HCT116 (cell line): ENCODE measurements at regions not wholly inside any gene's neighbourhood (a gene's known extent, or its start where the extent isn't known, plus 50 kb on each side); places are given as distances from the start of the nearest gene placed in this dataset.

Experiments used
- ATAC-seq: fragments of 200-7000 bp; cut with Tn5 transposase; 2 replicates; pipeline ENCODE4 v1.9.1; 2020; ENCODE audit warnings: mild to moderate bottlenecking, moderate library complexity
- BruUV-seq: library from RNA; stranded (reverse); fragments of 400-500 nt; replicated peaks from 2 replicates; lab custom pipeline; 2021; lab: Mats Ljungman, UMichigan
- CTCF ChIA-PET: fragments of 300-600 bp; sonication (Branson Sonifier 250); formaldehyde crosslinking; loops from one replicate; lab custom pipeline; 2021; ENCODE audit warnings: antibody characterized with exemption; lab: Charles Lee
- POLR2A ChIA-PET: fragments of 300-600, 350-600 bp; sonication (Branson Sonifier 250); formaldehyde crosslinking; loops from one replicate; lab custom pipeline; 2021; ENCODE audit warnings: antibody characterized with exemption; lab: Charles Lee
- RAD21 ChIA-PET, 2 experiments: fragments of 300-600 bp; sonication (Branson Sonifier 250); formaldehyde crosslinking; loops; one replicate each; lab custom pipeline; 2023; ENCODE audit warnings: low total read pairs in 2 of 2; ENCODE audit not compliant: uncharacterized antibody in 2 of 2, unreplicated experiment in 2 of 2, low non-redundant PET in 1 of 2; lab: Charles Lee
- DNase-seq: peaks from one replicate; pipeline ENCODE4 v3.0.0-alpha.2; 2010; ENCODE audit warnings: low read depth, low spot score
- H2AFZ ChIP-seq: fragments of 200-600 bp; shearing (Covaris generic), sonication (generic); 2 replicates; pipeline ENCODE4 v1.6.1; 2017; ENCODE audit warnings: low read depth, mixed run types, mixed read lengths, antibody characterized with exemption, low read length; ENCODE audit not compliant: poor library complexity, severe bottlenecking
- H3K27ac ChIP-seq: 2 replicates; pipeline ENCODE4 v1.5.1; 2012; ENCODE audit warnings: low read depth, low read length
- H3K27me3 ChIP-seq: fragments of 200-600 bp; sonication (generic); 2 replicates; pipeline ENCODE4 v1.6.1; 2016; ENCODE audit warnings: mixed run types, low read length, mixed read lengths; ENCODE audit not compliant: insufficient read depth
- H3K36me3 ChIP-seq, 2 experiments: fragments of 200-500 bp in 1 of 2; fragments of 200-600 bp in 1 of 2; sonication (Bioruptor generic) in 1 of 2; sonication (generic) in 1 of 2; 2 replicates each; pipeline versions ENCODE4 v1.5.1 to v1.6.1; 2014 to 2016; ENCODE audit warnings: low read length in 2 of 2, inconsistent platforms in 1 of 2, mixed read lengths in 1 of 2, mixed run types in 1 of 2; ENCODE audit not compliant: insufficient read depth in 2 of 2, control insufficient read depth in 1 of 2
- H3K4me1 ChIP-seq, 2 experiments: fragments of 200-600 bp in 1 of 2; sonication (generic) in 1 of 2; 2 replicates each; pipeline versions ENCODE4 v1.5.1 to v1.6.1; 2012 to 2017; ENCODE audit warnings: low read length in 2 of 2, inconsistent platforms in 1 of 2, mild to moderate bottlenecking in 1 of 2, mixed read lengths in 1 of 2, mixed run types in 1 of 2, moderate library complexity in 1 of 2; ENCODE audit not compliant: insufficient read depth in 2 of 2, control insufficient read depth in 1 of 2
- H3K4me2 ChIP-seq: fragments of 200-600 bp; sonication (generic); 2 replicates; pipeline ENCODE4 v1.6.1; 2017; ENCODE audit warnings: mixed run types, low read length, mixed read lengths
- H3K4me3 ChIP-seq, 2 experiments: fragments of 200-600 bp in 1 of 2; sonication (generic) in 1 of 2; replicated peaks in 1 of 2; 2 replicates each; pipeline ENCODE4 v1.5.1; 2011 to 2016; ENCODE audit warnings: low read length in 2 of 2, control low read depth in 1 of 2, low read depth in 1 of 2, mild to moderate bottlenecking in 1 of 2, mixed read lengths in 1 of 2, mixed run types in 1 of 2
- H3K79me2 ChIP-seq: fragments of 200-600 bp; sonication (generic); 2 replicates; pipeline ENCODE4 v1.6.1; 2017; ENCODE audit warnings: mild to moderate bottlenecking, mixed run types, low read length, moderate library complexity, mixed read lengths; ENCODE audit not compliant: insufficient read depth
- H3K9ac ChIP-seq: fragments of 200-600 bp; sonication (generic); 2 replicates; pipeline ENCODE4 v1.6.1; 2016; ENCODE audit warnings: low read length, mixed read lengths
- H3K9me2 ChIP-seq: fragments of 200-600 bp; sonication (generic), shearing (Covaris generic); 2 replicates; pipeline ENCODE4 v1.6.1; 2017; ENCODE audit warnings: mixed run types, mild to moderate bottlenecking, moderate library complexity; ENCODE audit not compliant: insufficient read depth
- H3K9me3 ChIP-seq, 2 experiments: fragments of 200-500 bp in 1 of 2; fragments of 200-600 bp in 1 of 2; sonication (Bioruptor generic) in 1 of 2; sonication (generic) in 1 of 2; 2 replicates each; pipeline ENCODE4 v1.6.1; 2014 to 2017; ENCODE audit warnings: low read length in 2 of 2, mixed read lengths in 2 of 2, inconsistent platforms in 1 of 2, low read depth in 1 of 2, mild to moderate bottlenecking in 1 of 2, mixed run types in 1 of 2, moderate library complexity in 1 of 2; ENCODE audit not compliant: control insufficient read depth in 1 of 2, insufficient read depth in 1 of 2
- H4K20me1 ChIP-seq: fragments of 200-600 bp; sonication (generic), shearing (Covaris generic); 2 replicates; pipeline ENCODE4 v1.6.1; 2017; ENCODE audit warnings: mixed run types, mild to moderate bottlenecking, moderate library complexity; ENCODE audit not compliant: insufficient read depth
- EZH2phosphoT487 ChIP-seq: fragments of 200-600 bp; IDR thresholded peaks from 2 replicates; pipeline ENCODE4 v1.6.1; 2018; ENCODE audit warnings: antibody characterized with exemption, borderline replicate concordance
- FOSL1 ChIP-seq: IDR thresholded peaks from 2 replicates; pipeline ENCODE4 v1.6.1; 2012; ENCODE audit warnings: low read depth
- JUND ChIP-seq: IDR thresholded peaks from 2 replicates; pipeline ENCODE4 v1.6.1; 2012
- MAX ChIP-seq: IDR thresholded peaks from 2 replicates; pipeline ENCODE4 v1.6.1; 2012
- POLR2A ChIP-seq: IDR thresholded peaks from 2 replicates; pipeline ENCODE4 v1.7.0; 2011; ENCODE audit warnings: borderline replicate concordance; ENCODE audit not compliant: insufficient read depth, insufficient read length; ENCODE audit errors: extremely low read depth
- POLR2AphosphoS5 ChIP-seq: IDR thresholded peaks from 2 replicates; pipeline ENCODE4 v1.6.1; 2011; ENCODE audit warnings: mild to moderate bottlenecking, low read depth, low read length, moderate library complexity
- REST ChIP-seq: IDR thresholded peaks from 2 replicates; pipeline ENCODE4 v1.6.1; 2012; ENCODE audit warnings: low read depth
- SIN3A ChIP-seq: IDR thresholded peaks from 2 replicates; pipeline ENCODE4 v1.6.1; 2012; ENCODE audit warnings: low read depth
- YY1 ChIP-seq: IDR thresholded peaks from 2 replicates; pipeline ENCODE4 v1.6.1; 2011; ENCODE audit warnings: low read length, low read depth, moderate library complexity, mild to moderate bottlenecking; ENCODE audit not compliant: insufficient replicate concordance; ENCODE audit errors: extremely low read depth
- intact Hi-C: fragments of 100-400 bp; cut with micrococcal nuclease; formaldehyde crosslinking; loops from 2 replicates; pipeline ENCODE4 v1.10.0; 2022

DNA sequence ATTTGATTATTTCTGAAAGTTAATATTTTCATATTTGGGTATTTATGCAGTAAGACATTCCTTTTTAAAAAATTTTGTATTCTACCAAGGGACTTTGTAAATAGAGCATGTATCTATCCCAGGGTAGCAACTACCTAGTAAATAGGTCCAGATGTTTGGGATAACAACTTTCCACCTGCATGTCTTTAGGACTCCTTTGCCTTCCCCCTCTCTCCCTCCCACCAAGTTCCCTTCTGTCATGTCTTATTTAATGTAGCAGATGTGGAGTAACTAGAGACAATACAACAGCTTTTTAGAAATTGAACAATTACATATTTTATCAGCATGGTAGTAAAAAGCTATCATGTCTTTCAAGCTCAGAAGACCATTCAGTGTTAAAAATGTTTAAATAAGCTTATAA lies 821.0 kb downstream of the C4orf33 start:
- Histone ChIP-seq H3K79me2 (no peaks in the 10 kb centered on the region), H3K27ac (no peak overlapping the region), H4K20me1 (no peaks in the 10 kb centered on the region), H3K4me2 (no peak overlapping the region), H3K4me1 (peaks cover 0 to 4% of the 10 kb centered on the region in 2 experiments; a peak in 2 of 4 replicates), H3K9ac (no peak overlapping the region), H2AFZ (no peak overlapping the region), H3K27me3 (no peaks in the 10 kb centered on the region), H3K9me2 (0 out of 2 replicates have a peak, but pooled peaks cover 3% of the 10 kb centered on the region), H3K36me3 (no peaks in the 10 kb centered on the region), H3K9me3 (no peaks in the 10 kb centered on the region), H3K4me3 (no peak overlapping the region)
- DNase-seq, result no peak
- TF ChIP-seq SIN3A (no peak), MAX (no peak), POLR2AphosphoS5 (no peak), REST (no peak), YY1 (no peak), POLR2A (no peak), JUND (no peak), FOSL1 (no peak), EZH2phosphoT487 (no peak)
- BruUV-seq, result no TSS peak
- intact Hi-C loops, result no loop called here
- ChIA-PET RAD21 (no interaction called here), CTCF (no interaction called here), POLR2A (no interaction called here)
- ATAC-seq, result no peak
